CD14-positive monocyte (primary cell): ENCODE measurements at regions not wholly inside any gene's neighbourhood (a gene's known extent, or its start where the extent isn't known, plus 50 kb on each side); places are given as distances from the start of the nearest gene placed in this dataset.

Source experiments
- DNase-seq, 3 donors: peaks; one replicate each; pipeline ENCODE4 v3.0.0-alpha.2; 2011 to 2022
- H2AFZ ChIP-seq: 2 replicates; pipeline ENCODE4 v1.6.0; 2012; ENCODE audit warnings: mild to moderate bottlenecking, low read depth, low read length, inconsistent platforms; ENCODE audit not compliant: insufficient read depth, poor library complexity, severe bottlenecking
- H3K27ac ChIP-seq, 2 donors: 1 replicate in 1 of 2; 2 replicates in 1 of 2; pipeline ENCODE4 v1.5.1; 2012 to 2013; ENCODE audit warnings: low read length in 2 of 2, control low read depth in 1 of 2, inconsistent platforms in 1 of 2, low read depth in 1 of 2, mild to moderate bottlenecking in 1 of 2
- H3K27me3 ChIP-seq, 2 donors: one replicate each; pipeline versions ENCODE4 v1.6.0 to v1.6.1; 2011 to 2013; ENCODE audit warnings: low read length in 2 of 2; ENCODE audit not compliant: control insufficient read depth in 2 of 2, insufficient read depth in 2 of 2
- H3K36me3 ChIP-seq, 2 donors: replicated peaks in 1 of 2; 1 replicate in 1 of 2; 2 replicates in 1 of 2; pipeline versions ENCODE4 v1.5.1 to v1.6.1; 2012 to 2013; ENCODE audit warnings: low read length in 2 of 2, control low read depth in 1 of 2, inconsistent platforms in 1 of 2, mild to moderate bottlenecking in 1 of 2; ENCODE audit not compliant: insufficient read depth in 2 of 2, control insufficient read depth in 1 of 2
- H3K4me1 ChIP-seq, 2 donors: 1 replicate in 1 of 2; 2 replicates in 1 of 2; pipeline versions ENCODE4 v1.5.1 to v1.6.1; 2012 to 2013; ENCODE audit warnings: low read length in 2 of 2, control low read depth in 1 of 2, inconsistent platforms in 1 of 2, mild to moderate bottlenecking in 1 of 2, moderate library complexity in 1 of 2; ENCODE audit not compliant: insufficient read depth in 2 of 2, control insufficient read depth in 1 of 2
- H3K4me2 ChIP-seq: replicated peaks from 2 replicates; pipeline ENCODE3; 2012; ENCODE audit warnings: low read length, moderate library complexity, mild to moderate bottlenecking; ENCODE audit not compliant: poor library complexity, severe bottlenecking; ENCODE audit errors: extremely low read depth
- H3K4me3 ChIP-seq, 3 experiments: fragments of 200-600 bp in 1 of 3; sonication (generic) in 1 of 3; replicated peaks in 1 of 3; 1 replicate in 2 of 3; 2 replicates in 1 of 3; pipeline ENCODE4 v1.5.1; 2011 to 2013; ENCODE audit warnings: low read length in 3 of 3, mild to moderate bottlenecking in 3 of 3, control low read depth in 2 of 3, low read depth in 2 of 3, inconsistent platforms in 1 of 3, moderate library complexity in 1 of 3
- H3K79me2 ChIP-seq: 2 replicates; pipeline ENCODE4 v1.6.0; 2012; ENCODE audit warnings: mild to moderate bottlenecking, control low read depth, inconsistent platforms, low read length, moderate library complexity; ENCODE audit not compliant: insufficient read depth
- H3K9ac ChIP-seq: 2 replicates; pipeline ENCODE4 v1.6.0; 2017; ENCODE audit warnings: low read length, mild to moderate bottlenecking; ENCODE audit not compliant: insufficient read depth, poor library complexity, severe bottlenecking
- H3K9me3 ChIP-seq, 2 donors: replicated peaks in 1 of 2; 1 replicate in 1 of 2; 2 replicates in 1 of 2; pipeline versions ENCODE4 v1.5.1 to v1.6.1; 2012 to 2013; ENCODE audit warnings: low read length in 2 of 2, control low read depth in 1 of 2; ENCODE audit not compliant: control insufficient read depth in 1 of 2, insufficient read depth in 1 of 2
- H4K20me1 ChIP-seq: 2 replicates; pipeline ENCODE4 v1.6.0; 2012; ENCODE audit warnings: mild to moderate bottlenecking, low read length, control low read depth, moderate library complexity; ENCODE audit not compliant: insufficient read depth
- H3K27ac Mint-ChIP-seq, 7 donors: one replicate each; pipeline ENCODE4 v1.8.0; 2020; ENCODE audit warnings: mild to moderate bottlenecking in 7 of 7, mixed read lengths in 7 of 7, moderate library complexity in 6 of 7, inconsistent platforms in 2 of 7
- H3K27me3 Mint-ChIP-seq, 3 donors: one replicate each; pipeline ENCODE4 v1.8.0; 2021 to 2022; ENCODE audit warnings: low read depth in 3 of 3, mild to moderate bottlenecking in 3 of 3, mixed read lengths in 3 of 3, moderate library complexity in 3 of 3, inconsistent platforms in 1 of 3
- H3K36me3 Mint-ChIP-seq, 2 donors: one replicate each; pipeline ENCODE4 v1.8.0; 2020; ENCODE audit warnings: mixed read lengths in 2 of 2, inconsistent platforms in 1 of 2, mild to moderate bottlenecking in 1 of 2
- H3K4me1 Mint-ChIP-seq: one replicate; pipeline ENCODE4 v1.8.0; 2020; ENCODE audit warnings: mild to moderate bottlenecking, mixed read lengths
- H3K4me3 Mint-ChIP-seq, 2 donors: one replicate each; pipeline ENCODE4 v1.8.0; 2020; ENCODE audit warnings: mild to moderate bottlenecking in 2 of 2, mixed read lengths in 2 of 2, moderate library complexity in 1 of 2
- H3K9me3 Mint-ChIP-seq, 7 donors: one replicate each; pipeline ENCODE4 v1.8.0; 2020 to 2022; ENCODE audit warnings: mixed read lengths in 7 of 7, mild to moderate bottlenecking in 6 of 7, moderate library complexity in 6 of 7, inconsistent platforms in 2 of 7
- CTCF ChIP-seq: fragments of 200-600 bp; IDR thresholded peaks from one replicate; pipeline ENCODE4 v1.8.0; 2022; ENCODE audit warnings: antibody characterized with exemption, mild to moderate bottlenecking
- WGBS: methylation state at CpG from one replicate; pipeline ENCODE4 v1.1.5; 2013; ENCODE audit warnings: missing lambda C conversion rate; ENCODE audit not compliant: insufficient coverage; 5-methylcytosine and 5-hydroxymethylcytosine counted together
- intact Hi-C, 2 donors: fragments of 100-400 bp; cut with micrococcal nuclease; formaldehyde crosslinking; loops; one replicate each; pipeline versions ENCODE4 v1.15.0 to v1.15.1; 2023

GRCh38 chr5:39513236-39513635 lies 88.5 kb upstream of the DAB2 start:
- Histone ChIP-seq H3K4me2 (no peak overlapping the region), H3K79me2 (no peaks in the 10 kb centered on the region)
- intact Hi-C loops = no loop called here

DNA sequence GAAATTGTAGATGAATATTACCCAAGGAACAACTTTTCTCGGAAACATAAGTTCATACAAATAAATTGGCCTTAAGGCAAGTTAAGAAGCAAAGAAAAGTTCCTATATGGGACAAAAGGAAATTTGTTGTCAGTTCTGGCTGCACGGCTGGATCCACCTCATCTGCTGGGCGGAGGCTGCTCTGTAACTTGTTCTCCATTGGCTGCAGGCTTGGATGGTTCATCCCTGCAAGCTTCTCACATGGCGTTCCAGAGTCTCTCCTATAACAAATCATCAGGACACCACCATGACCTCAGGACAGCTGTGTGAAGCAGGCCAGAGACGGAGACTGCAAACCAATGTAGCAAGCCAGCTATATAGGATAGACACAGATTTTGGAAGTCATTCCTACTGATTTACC lies 81.4 kb upstream of the DAB2 start:
- intact Hi-C loops = loop anchor here in 1 of 2 donors (10.0 kb wide), 1 partner anchor 61 kb away; no protein-coding TSS in a partner anchor
- Histone ChIP-seq H3K4me2 (no peak overlapping the region), H3K4me1 (peaks cover 17 to 21% of the 10 kb centered on the region in 2 donors), H3K4me3 (no peak overlapping the region), H3K79me2 (no peaks in the 10 kb centered on the region), H2AFZ (no peak overlapping the region), H3K27me3 (no peaks in the 10 kb centered on the region), H3K9ac (no peak overlapping the region), H3K9me3 (no peaks in the 10 kb centered on the region), H4K20me1 (no peaks in the 10 kb centered on the region), H3K27ac (no peak overlapping the region), H3K36me3 (no peaks in the 10 kb centered on the region)
- H3K4me3 Mint-ChIP-seq = no peak overlapping the region
- no peaks in the 10 kb centered on the region for H3K9me3 Mint-ChIP-seq
- no peak for DNase-seq
- WGBS = 86% methylated on average over 2 of the region's 5 CpGs
- H3K4me1 Mint-ChIP-seq = peaks cover 23% of the 10 kb centered on the region
- H3K27me3 Mint-ChIP-seq = peaks cover 0 to 3% (median 3%) of the 10 kb centered on the region in 3 donors
- H3K27ac Mint-ChIP-seq = no peak overlapping the region
- TF ChIP-seq CTCF = no peak
- H3K36me3 Mint-ChIP-seq = no peaks in the 10 kb centered on the region

More at GRCh38 chr5:39513236-39513635, 88.5 kb upstream of the DAB2 start:
- peaks cover 0 to 4% of the 10 kb centered on the region in 2 donors for H3K4me1 ChIP-seq
- no peaks in the 10 kb centered on the region for H3K36me3 ChIP-seq
- H3K4me3 ChIP-seq = no peak overlapping the region
- no peak overlapping the region for H2AFZ ChIP-seq
- Mint-ChIP-seq H3K27me3 (no peaks in the 10 kb centered on the region), H3K4me3 (no peak overlapping the region), H3K27ac (no peak overlapping the region), H3K36me3 (no peaks in the 10 kb centered on the region), H3K4me1 (peaks cover 4% of the 10 kb centered on the region), H3K9me3 (no peaks in the 10 kb centered on the region)
- no peak for DNase-seq
- H3K9me3 ChIP-seq = no peaks in the 10 kb centered on the region
- TF ChIP-seq CTCF = no peak
- no peaks in the 10 kb centered on the region for H3K27me3 ChIP-seq
- H4K20me1 ChIP-seq = no peaks in the 10 kb centered on the region
- 100% methylated on average over 1 of the region's 1 CpG for WGBS
- no peak overlapping the region for H3K9ac ChIP-seq
- no peak overlapping the region for H3K27ac ChIP-seq
